ENCODE measurements at regions not wholly inside any gene's neighbourhood (a gene's known extent, or its start where the extent isn't known, plus 50 kb on each side); places are given as distances from the start of the nearest gene placed in this dataset.
A peak's percentile ranks its signal among the peaks of the same experiment; 100 is the strongest.

DNA sequence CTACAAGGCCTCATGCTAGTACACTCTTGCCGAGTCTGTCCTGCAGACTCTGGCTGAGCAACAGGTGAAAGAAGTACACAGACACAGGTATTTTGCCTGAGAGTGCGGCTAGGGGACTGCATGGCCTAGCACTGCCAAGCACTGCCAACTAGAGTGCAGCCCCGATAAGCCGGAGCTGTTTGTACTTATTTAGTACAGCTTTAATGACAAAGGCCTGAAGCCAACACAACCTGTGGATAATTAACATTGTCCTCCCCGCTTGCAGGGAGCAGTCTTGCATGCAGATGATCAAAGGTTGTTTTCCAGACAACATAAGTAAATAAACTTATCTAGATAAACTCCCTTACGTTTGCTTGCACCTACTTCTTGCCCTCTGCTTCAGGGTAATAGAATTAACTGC, 63.7 kb upstream of the MMADHC start:
- WGBS, 2 donors, result 59 to 64% methylated on average over 6 of the region's 6 CpGs
- intact Hi-C loops (cut with DNase I), result no loop called here
- FAIRE-seq, result no peak

DNA sequence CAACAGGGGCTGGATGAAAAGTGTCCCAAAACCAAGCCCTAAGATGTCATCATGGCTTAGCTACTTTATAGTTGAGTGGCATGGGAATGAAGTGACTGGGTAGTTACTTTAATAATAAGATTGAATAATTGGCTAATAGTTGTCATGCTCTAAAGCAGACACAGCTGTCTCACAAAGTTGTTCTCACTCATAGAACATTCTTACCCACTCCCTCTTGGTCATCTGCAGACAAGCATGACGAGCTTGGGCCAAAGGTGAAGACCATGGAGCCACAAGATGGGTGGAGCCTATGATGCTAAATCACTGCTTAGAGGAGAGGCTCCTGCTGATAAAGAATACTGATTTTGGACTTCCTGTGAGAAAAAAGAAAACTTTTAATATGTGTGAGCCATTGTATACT, 62.4 kb upstream of the MMADHC start:
- ATAC-seq, result no peak
- H3K27ac ChIP-seq, result no peak overlapping the region
- WGBS, 2 donors, result 82 to 87% methylated on average over 1 of the region's 1 CpG

More for the DNA sequence above, 63.7 kb upstream of the MMADHC start:
- Histone ChIP-seq H3K4me3 (no peak overlapping the region), H3K4me1 (no peaks in the 10 kb centered on the region), H3K9me3 (no peaks in the 10 kb centered on the region), H3K27me3 (no peaks in the 10 kb centered on the region), H3K27ac (no peak overlapping the region), H3K36me3 (no peaks in the 10 kb centered on the region)
- DNase-seq (no peak), ATAC-seq (no peak)
- TF ChIP-seq, protein P1, sequence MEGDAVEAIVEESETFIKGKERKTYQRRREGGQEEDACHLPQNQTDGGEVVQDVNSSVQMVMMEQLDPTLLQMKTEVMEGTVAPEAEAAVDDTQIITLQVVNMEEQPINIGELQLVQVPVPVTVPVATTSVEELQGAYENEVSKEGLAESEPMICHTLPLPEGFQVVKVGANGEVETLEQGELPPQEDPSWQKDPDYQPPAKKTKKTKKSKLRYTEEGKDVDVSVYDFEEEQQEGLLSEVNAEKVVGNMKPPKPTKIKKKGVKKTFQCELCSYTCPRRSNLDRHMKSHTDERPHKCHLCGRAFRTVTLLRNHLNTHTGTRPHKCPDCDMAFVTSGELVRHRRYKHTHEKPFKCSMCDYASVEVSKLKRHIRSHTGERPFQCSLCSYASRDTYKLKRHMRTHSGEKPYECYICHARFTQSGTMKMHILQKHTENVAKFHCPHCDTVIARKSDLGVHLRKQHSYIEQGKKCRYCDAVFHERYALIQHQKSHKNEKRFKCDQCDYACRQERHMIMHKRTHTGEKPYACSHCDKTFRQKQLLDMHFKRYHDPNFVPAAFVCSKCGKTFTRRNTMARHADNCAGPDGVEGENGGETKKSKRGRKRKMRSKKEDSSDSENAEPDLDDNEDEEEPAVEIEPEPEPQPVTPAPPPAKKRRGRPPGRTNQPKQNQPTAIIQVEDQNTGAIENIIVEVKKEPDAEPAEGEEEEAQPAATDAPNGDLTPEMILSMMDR (IDR thresholded peaks at IDR 0.05), result no peak

DNA sequence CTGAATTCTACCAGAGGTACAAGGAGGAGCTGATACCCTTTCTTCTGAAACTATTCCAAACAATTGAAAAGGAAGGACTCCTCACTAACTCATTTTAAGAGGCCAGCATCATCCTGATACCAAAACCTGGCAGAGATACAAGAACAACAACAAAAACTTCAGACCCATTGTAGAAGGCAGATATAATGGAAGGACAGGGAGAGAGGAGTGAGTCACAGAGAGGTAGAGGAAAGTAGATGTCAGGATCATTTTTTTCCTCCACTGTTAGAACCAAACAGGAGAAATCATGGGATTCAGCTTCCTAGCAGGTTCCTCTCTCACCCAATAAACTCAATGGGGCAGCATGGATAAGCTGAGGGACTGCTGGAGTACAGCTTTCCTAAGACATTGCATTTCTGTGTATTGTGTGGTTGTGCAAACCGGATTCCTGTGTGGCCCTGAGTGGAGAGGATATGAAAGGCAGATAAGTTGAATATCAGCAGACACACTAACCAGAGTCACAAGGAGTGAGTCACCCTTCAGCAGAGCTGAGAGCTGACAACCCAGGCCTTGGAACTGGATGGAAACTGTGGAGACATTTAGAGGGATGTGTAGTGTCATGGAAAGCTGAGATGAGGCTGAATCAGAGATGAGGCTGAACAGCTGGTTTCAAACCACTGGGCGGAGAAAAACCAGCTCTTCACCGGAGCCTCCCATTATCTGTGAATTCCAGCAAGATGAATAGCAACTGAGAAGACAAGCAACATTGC, 60.9 kb upstream of the MMADHC start:
- Histone ChIP-seq H3K4me3 (no peak overlapping the region), H3K27ac (no peak overlapping the region), H3K4me1 (no peaks in the 10 kb centered on the region), H3K27me3 (no peaks in the 10 kb centered on the region), H3K36me3 (no peaks in the 10 kb centered on the region), H3K9me3 (no peaks in the 10 kb centered on the region)
- no peak for FAIRE-seq
- TF ChIP-seq, protein P1 (IDR thresholded peaks at IDR 0.05), result no peak
- ATAC-seq, result peak in 3 of 4 donors; percentile 56 to 85 (median 62)
- peak in 2 of 6 donors; percentile 10 to 32 for DNase-seq
- intact Hi-C loops (cut with DNase I), result no loop called here
- 68 to 74% methylated on average over 3 of the region's 3 CpGs for WGBS, 2 donors

More for the DNA sequence above, 62.4 kb upstream of the MMADHC start:
- H3K9me3 ChIP-seq, result no peaks in the 10 kb centered on the region
- no peak overlapping the region for H3K4me3 ChIP-seq
- H3K4me1 ChIP-seq, result no peaks in the 10 kb centered on the region
- no peak for FAIRE-seq
- TF ChIP-seq, protein P1 (IDR thresholded peaks at IDR 0.05), result no peak
- DNase-seq, result no peak
- intact Hi-C loops (cut with DNase I), result no loop called here
- H3K36me3 ChIP-seq, result no peaks in the 10 kb centered on the region
- H3K27me3 ChIP-seq, result no peaks in the 10 kb centered on the region

DNA sequence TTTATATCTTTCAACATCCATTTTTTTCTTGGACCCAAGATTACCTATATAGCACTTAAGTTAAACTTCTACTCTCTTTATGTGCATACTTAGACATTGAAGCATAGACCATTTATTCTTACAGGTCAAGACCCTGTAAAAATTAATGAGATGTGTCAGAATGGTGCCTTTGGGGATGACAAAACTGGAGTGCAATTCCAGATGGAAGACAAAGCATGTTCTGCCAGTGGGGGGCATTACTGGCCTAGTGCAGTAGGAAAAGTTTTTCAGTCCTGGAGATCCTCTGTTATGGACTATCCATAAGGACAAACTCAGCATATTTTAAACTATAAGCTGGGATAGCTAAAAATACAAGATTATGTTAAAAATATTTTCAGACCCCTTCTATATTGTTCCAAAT, 57.8 kb upstream of the MMADHC start:
- no peak for FAIRE-seq
- intact Hi-C loops (cut with DNase I), result no loop called here

More for the DNA sequence above, 57.8 kb upstream of the MMADHC start:
- Histone ChIP-seq H3K27ac (no peak overlapping the region), H3K4me1 (no peaks in the 10 kb centered on the region), H3K9me3 (no peaks in the 10 kb centered on the region), H3K4me3 (no peak overlapping the region), H3K36me3 (no peaks in the 10 kb centered on the region), H3K27me3 (no peaks in the 10 kb centered on the region)
- no peak for ATAC-seq
- no peak for DNase-seq
- TF ChIP-seq, protein P1 (IDR thresholded peaks at IDR 0.05), result no peak
